ACC112 (cell line): ENCODE measurements at regions not wholly inside any gene's neighbourhood (a gene's known extent, or its start where the extent isn't known, plus 50 kb on each side); places are given as distances from the start of the nearest gene placed in this dataset.

Source experiments
- H2AFZ ChIP-seq: fragments of 200-600 bp; sonication (generic); one replicate; pipeline ENCODE4 v1.6.0; 2017; ENCODE audit warnings: antibody characterized with exemption, low read length; ENCODE audit not compliant: unreplicated experiment
- H3K27ac ChIP-seq: fragments of 200-600 bp; sonication (generic); 2 replicates; pipeline ENCODE4 v1.5.1; 2014; ENCODE audit warnings: low read depth, mild to moderate bottlenecking, antibody characterized with exemption, low read length, moderate library complexity
- H3K27me3 ChIP-seq: fragments of 200-600 bp; sonication (generic); 2 replicates; pipeline ENCODE4 v1.6.1; 2014; ENCODE audit warnings: mild to moderate bottlenecking, antibody characterized with exemption, low read length, moderate library complexity, mixed read lengths; ENCODE audit not compliant: insufficient read depth
- H3K36me3 ChIP-seq: fragments of 200-600 bp; sonication (generic); 2 replicates; pipeline ENCODE4 v1.6.1; 2016; ENCODE audit warnings: mild to moderate bottlenecking, antibody characterized with exemption, low read length, moderate library complexity, mixed read lengths; ENCODE audit not compliant: insufficient read depth
- H3K4me1 ChIP-seq: fragments of 200-600 bp; sonication (generic); one replicate; pipeline ENCODE4 v1.6.1; 2016; ENCODE audit warnings: low read length, mixed read lengths; ENCODE audit not compliant: insufficient read depth, unreplicated experiment, control insufficient read depth
- H3K4me3 ChIP-seq: fragments of 200-600 bp; sonication (generic); 2 replicates; pipeline ENCODE4 v1.5.1; 2014; ENCODE audit warnings: mild to moderate bottlenecking, low read depth, low read length
- H3K79me2 ChIP-seq: fragments of 200-600 bp; sonication (generic); one replicate; pipeline ENCODE4 v1.6.0; 2016; ENCODE audit warnings: low read length; ENCODE audit not compliant: control insufficient read depth, unreplicated experiment, insufficient read depth

DNA sequence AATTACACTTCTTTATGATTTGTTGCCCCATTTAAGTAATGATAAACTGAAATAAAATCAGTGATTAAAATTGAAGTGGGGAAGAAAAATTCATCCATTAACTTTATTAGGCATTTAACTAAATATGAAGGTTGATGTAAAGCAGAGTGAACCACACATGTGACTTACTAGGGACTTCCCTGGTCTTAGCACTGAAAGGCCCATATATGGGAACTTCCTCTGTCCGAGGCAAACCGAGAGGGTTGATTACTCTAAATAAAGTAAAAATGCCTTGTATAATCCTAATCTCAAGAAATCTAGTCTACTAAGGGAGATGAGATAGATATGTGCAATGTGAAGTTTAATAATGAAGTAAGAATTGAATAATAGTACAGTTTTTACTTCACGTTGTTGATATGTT, 403.9 kb upstream of the RPS6KA3 start:
- Histone ChIP-seq H2AFZ (no peak overlapping the region), H3K36me3 (no peaks in the 10 kb centered on the region), H3K27ac (no peak overlapping the region)

DNA sequence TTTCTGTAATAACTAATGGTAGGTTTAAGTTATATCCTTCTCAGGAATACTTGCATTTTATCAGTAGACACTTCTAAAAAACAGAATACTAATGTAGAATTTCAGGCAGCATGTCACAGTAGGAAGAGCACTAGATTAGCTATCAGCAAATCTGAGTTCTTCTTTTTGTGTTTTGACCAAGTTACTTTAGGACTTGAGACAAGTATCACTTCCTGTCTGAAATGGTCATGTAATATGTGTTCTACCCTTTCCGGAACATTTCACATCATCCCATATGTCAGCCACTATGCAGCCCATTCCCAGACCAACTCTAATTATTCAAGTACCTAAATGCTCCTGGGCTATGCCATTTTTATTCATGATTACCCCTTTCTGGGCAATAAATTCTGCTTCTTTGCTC, 401.8 kb upstream of the RPS6KA3 start:
- H2AFZ ChIP-seq = no peak overlapping the region
- H3K4me1 ChIP-seq = no peaks in the 10 kb centered on the region
- no peaks in the 10 kb centered on the region for H3K36me3 ChIP-seq
- H3K27ac ChIP-seq = no peak overlapping the region
- H3K27me3 ChIP-seq = no peaks in the 10 kb centered on the region
- H3K4me3 ChIP-seq = no peak overlapping the region
- H3K79me2 ChIP-seq = no peaks in the 10 kb centered on the region

More for the DNA sequence above, 403.9 kb upstream of the RPS6KA3 start:
- Histone ChIP-seq H3K79me2 (no peaks in the 10 kb centered on the region), H3K4me3 (no peak overlapping the region), H3K27me3 (no peaks in the 10 kb centered on the region), H3K4me1 (no peaks in the 10 kb centered on the region)

DNA sequence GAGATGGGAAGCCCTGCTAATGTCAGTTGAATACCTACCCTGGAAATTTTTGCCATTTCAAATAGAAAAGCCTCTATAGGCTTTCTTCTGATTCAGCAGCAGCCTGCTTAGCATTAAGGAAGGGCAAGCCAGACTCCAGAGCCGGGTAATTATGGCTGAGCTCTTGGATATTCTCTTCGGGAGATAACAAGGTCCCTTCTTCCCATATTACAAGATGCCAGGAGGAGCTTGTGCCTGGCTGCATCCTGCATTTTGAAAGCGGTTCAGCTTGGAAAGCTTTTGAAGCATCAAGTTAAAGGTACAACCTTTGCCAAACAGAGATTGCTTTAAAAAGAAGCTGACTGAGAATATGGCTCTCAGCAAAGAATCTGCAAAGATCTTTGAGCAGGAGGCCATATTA, 399.6 kb upstream of the RPS6KA3 start:
- no peak overlapping the region for H3K4me3 ChIP-seq
- no peaks in the 10 kb centered on the region for H3K79me2 ChIP-seq
- no peak overlapping the region for H3K27ac ChIP-seq
- no peaks in the 10 kb centered on the region for H3K27me3 ChIP-seq
- H3K36me3 ChIP-seq = no peaks in the 10 kb centered on the region
- H3K4me1 ChIP-seq = no peaks in the 10 kb centered on the region
- H2AFZ ChIP-seq = no peak overlapping the region

DNA sequence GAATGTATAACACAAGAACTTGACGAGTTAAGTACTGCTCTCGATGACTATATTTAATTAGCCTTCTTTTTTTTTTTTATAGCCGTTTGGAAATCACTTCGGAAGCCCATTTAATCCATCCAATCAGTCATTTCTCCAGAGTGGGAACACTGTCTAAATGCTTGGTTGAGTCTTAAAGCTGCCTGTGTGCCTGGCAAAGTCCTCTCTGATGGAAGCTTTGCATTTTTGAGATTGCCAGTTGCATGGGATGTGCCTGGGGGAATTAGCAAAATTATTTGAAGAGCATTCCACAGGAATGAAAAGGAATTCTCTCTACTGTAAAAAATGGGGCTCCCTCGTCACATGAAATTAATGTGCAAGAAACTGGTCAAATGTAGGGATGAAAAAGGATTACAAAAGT, 398.8 kb upstream of the RPS6KA3 start:
- Histone ChIP-seq H3K27ac (no peak overlapping the region), H3K27me3 (no peaks in the 10 kb centered on the region), H3K4me3 (no peak overlapping the region), H3K4me1 (no peaks in the 10 kb centered on the region), H3K36me3 (no peaks in the 10 kb centered on the region), H3K79me2 (no peaks in the 10 kb centered on the region), H2AFZ (no peak overlapping the region)

DNA sequence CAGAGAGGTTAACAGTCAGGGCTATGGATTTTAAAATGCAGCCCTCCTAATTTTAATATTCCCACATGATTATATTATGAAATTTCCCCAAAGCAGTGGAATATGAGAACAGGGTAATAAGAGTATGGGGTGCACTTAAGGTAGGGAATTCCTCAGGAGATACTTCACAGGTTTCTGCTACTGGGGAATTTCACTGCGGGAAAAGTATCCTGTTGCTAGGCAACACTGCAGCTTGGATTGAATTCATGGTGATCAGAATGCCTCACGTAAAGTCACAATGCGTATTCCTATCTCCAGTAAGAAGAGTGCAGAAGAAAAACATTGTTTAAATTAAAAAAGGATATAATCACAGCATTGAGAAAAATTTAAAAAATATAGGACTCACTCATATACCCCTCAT, 398.1 kb upstream of the RPS6KA3 start:
- Histone ChIP-seq H3K27ac (no peak overlapping the region), H3K4me3 (no peak overlapping the region), H3K4me1 (no peaks in the 10 kb centered on the region), H3K27me3 (no peaks in the 10 kb centered on the region), H3K36me3 (no peaks in the 10 kb centered on the region), H3K79me2 (no peaks in the 10 kb centered on the region), H2AFZ (no peak overlapping the region)

DNA sequence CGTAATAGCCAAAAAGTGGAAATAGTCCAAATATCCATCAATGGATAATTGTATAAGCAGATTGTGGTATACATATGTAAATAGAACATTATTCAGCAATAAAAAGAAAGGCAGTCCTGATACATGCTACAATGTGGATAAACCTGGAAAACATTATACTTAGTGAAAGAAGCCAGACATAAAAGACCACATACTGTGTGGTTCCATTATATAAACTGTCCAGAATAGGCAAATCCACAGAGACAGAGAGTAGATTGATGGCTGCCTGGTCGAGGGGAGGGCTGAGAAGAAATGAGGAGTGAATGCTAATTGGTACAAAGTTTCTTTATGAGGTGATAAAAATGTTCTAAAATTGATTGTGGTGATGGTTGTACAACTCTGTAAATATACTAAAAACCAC, 397.4 kb upstream of the RPS6KA3 start:
- Histone ChIP-seq H2AFZ (no peak overlapping the region), H3K4me1 (no peaks in the 10 kb centered on the region), H3K27ac (no peak overlapping the region), H3K79me2 (no peaks in the 10 kb centered on the region), H3K36me3 (no peaks in the 10 kb centered on the region), H3K27me3 (no peaks in the 10 kb centered on the region), H3K4me3 (no peak overlapping the region)

DNA sequence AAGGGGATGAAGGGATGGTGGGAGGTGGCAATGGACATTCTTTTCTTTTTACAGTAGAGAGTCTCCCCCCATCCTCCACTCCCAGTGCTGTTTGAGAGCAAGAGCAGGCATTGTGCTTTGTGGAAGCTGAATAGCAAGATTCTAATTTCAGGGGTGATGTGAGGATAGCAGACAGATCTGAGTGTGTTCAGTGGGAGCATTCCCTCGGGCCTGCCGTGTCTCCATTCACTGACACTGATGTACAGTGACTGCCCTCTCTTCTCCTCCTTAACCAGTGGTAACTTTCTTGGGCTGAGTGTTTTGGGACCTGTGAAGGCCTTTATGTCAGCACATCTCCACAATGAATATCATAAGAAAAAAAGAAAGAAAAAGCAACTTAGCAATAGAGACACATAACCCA, 396.6 kb upstream of the RPS6KA3 start:
- H3K27me3 ChIP-seq = no peaks in the 10 kb centered on the region
- H3K79me2 ChIP-seq = no peaks in the 10 kb centered on the region
- no peaks in the 10 kb centered on the region for H3K36me3 ChIP-seq
- no peak overlapping the region for H2AFZ ChIP-seq
- no peak overlapping the region for H3K27ac ChIP-seq
- H3K4me3 ChIP-seq = no peak overlapping the region
- H3K4me1 ChIP-seq = no peaks in the 10 kb centered on the region

DNA sequence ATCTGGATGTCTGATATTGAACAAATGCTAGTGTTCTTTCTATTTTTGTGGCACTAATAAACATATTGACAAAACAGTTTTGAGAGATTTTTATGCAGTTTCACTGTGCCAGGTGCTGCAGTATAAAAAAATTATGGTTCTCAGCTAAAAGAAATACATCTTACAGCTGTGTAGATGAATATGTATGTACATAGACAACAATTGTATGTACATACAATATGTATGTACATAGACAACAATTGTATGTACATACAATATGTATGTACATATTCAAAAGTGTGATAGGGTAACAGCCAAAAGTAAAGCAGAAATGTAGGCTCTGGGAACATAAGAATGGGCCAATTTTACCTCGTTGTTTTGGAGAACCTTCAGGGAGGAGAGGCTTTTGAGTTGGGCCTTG, 390.0 kb upstream of the RPS6KA3 start:
- no peak overlapping the region for H3K4me3 ChIP-seq
- no peaks in the 10 kb centered on the region for H3K79me2 ChIP-seq
- no peaks in the 10 kb centered on the region for H3K4me1 ChIP-seq
- H3K27ac ChIP-seq = no peak overlapping the region
- no peaks in the 10 kb centered on the region for H3K27me3 ChIP-seq
- H2AFZ ChIP-seq = no peak overlapping the region
- no peaks in the 10 kb centered on the region for H3K36me3 ChIP-seq

DNA sequence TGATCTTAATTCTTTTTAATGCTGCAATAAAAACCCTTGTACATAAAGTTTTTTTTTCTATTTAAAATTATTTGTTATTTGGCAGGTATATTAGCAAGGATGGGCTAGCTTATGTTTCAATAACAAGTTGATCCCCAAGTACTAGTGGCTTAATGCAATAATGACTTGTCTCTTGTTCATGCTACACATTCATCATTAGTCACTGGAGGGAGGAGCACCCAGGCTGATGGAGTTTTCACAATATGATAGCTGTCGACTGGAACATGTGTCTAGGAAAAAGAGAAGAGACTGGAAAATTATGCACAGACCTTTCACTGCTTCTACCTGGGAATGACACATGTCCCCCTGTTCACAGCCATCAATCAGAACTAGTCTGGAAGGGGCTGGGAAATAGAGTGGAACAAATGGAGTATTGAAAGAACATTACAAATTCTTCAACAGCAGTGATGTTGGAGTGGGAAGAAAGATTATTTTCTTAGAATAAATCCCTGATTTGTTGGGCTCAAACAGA, 387.9 kb upstream of the RPS6KA3 start:
- Histone ChIP-seq H3K36me3 (no peaks in the 10 kb centered on the region), H3K4me1 (no peaks in the 10 kb centered on the region), H2AFZ (no peak overlapping the region), H3K79me2 (no peaks in the 10 kb centered on the region), H3K27ac (no peak overlapping the region), H3K27me3 (no peaks in the 10 kb centered on the region), H3K4me3 (no peak overlapping the region)

DNA sequence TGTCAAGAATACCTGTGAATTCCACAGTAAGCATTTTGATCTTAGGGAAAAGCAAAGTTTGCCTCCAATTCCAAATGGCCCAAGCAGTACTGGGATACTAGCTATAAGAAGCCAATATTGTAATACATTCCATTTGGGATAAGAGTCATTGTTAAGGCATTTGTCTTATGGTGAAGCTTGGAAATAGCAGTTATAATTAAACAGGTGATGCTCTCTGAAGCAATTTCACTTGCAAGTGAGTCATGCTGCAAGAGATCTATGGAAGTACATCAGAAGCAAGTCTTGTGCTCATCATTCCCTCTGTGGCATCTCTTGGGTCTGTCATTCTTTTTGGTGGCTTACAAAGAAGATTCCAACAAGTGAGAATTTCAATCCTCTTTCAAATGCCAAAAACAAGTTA, 386.4 kb upstream of the RPS6KA3 start:
- Histone ChIP-seq H2AFZ (no peak overlapping the region), H3K4me1 (no peaks in the 10 kb centered on the region), H3K36me3 (no peaks in the 10 kb centered on the region), H3K27me3 (no peaks in the 10 kb centered on the region), H3K27ac (no peak overlapping the region), H3K79me2 (no peaks in the 10 kb centered on the region), H3K4me3 (no peak overlapping the region)

DNA sequence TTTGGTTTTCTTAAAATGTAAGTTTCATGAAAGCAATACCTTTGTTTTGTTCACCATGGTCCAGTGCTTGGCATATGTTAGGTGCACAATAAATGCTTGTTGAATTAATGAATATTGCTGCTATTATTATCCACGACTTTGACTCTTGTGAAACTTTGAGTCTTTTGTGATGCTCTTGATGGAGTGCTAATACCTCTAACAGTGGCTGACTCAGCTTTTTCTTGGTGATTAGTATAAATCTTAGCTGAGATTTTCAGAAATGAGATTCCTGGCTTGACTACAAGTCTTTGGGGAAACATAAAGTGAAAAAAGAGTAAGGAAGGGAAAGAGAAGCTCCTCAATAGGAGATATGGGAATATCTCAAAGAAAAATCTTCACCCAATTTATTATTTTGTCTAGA, 375.2 kb upstream of the RPS6KA3 start:
- Histone ChIP-seq H3K27me3 (no peaks in the 10 kb centered on the region), H3K36me3 (no peaks in the 10 kb centered on the region), H2AFZ (no peak overlapping the region), H3K4me1 (no peaks in the 10 kb centered on the region), H3K4me3 (no peak overlapping the region), H3K79me2 (no peaks in the 10 kb centered on the region), H3K27ac (no peak overlapping the region)
